ENCODE measurements at regions not wholly inside any gene's neighbourhood (a gene's known extent, or its start where the extent isn't known, plus 50 kb on each side); places are given as distances from the start of the nearest gene placed in this dataset.

- DNase-seq (ENCODE audit: extremely low read depth in 1 of 11, low read depth in 9 of 11, low spot score in 4 of 11), result no peak
Measured at GRCh38 chr6:149209871-149210775, 107.4 kb upstream of the TAB2 start.

- no peak for DNase-seq (ENCODE audit: extremely low read depth in 1 of 11, low read depth in 9 of 11, low spot score in 4 of 11)
Measured at GRCh38 chr6:149211046-149211571, 106.4 kb upstream of the TAB2 start.

GRCh38 chr6:149212206-149212605 is 105.3 kb upstream of the TAB2 start:
- no peak for DNase-seq (ENCODE audit: extremely low read depth in 1 of 11, low read depth in 9 of 11, low spot score in 4 of 11)

GRCh38 chr6:149212892-149213801 is 104.4 kb upstream of the TAB2 start:
- DNase-seq (ENCODE audit: extremely low read depth in 1 of 11, low read depth in 9 of 11, low spot score in 4 of 11), result no peak

- DNase-seq (ENCODE audit: extremely low read depth in 1 of 11, low read depth in 9 of 11, low spot score in 4 of 11), result no peak
Measured at GRCh38 chr6:149213829-149214228, 103.7 kb upstream of the TAB2 start.

- DNase-seq (ENCODE audit: extremely low read depth in 1 of 11, low read depth in 9 of 11, low spot score in 4 of 11), result no peak
Measured at GRCh38 chr6:149216459-149216858, 101.1 kb upstream of the TAB2 start.

- no peak for DNase-seq (ENCODE audit: extremely low read depth in 1 of 11, low read depth in 9 of 11, low spot score in 4 of 11)
Measured at GRCh38 chr6:149217466-149217888, 100.0 kb upstream of the TAB2 start.

- DNase-seq (ENCODE audit: extremely low read depth in 1 of 11, low read depth in 9 of 11, low spot score in 4 of 11), result no peak
Measured at GRCh38 chr6:149218471-149218870, 99.0 kb upstream of the TAB2 start.

GRCh38 chr6:149218915-149219314 is 98.6 kb upstream of the TAB2 start:
- no peak for DNase-seq (ENCODE audit: extremely low read depth in 1 of 11, low read depth in 9 of 11, low spot score in 4 of 11)

GRCh38 chr6:149220882-149221773 is 96.4 kb upstream of the TAB2 start:
- DNase-seq (ENCODE audit: extremely low read depth in 1 of 11, low read depth in 9 of 11, low spot score in 4 of 11), result no peak

- DNase-seq (ENCODE audit: extremely low read depth in 1 of 11, low read depth in 9 of 11, low spot score in 4 of 11), result no peak
Measured at GRCh38 chr6:149221774-149222070, 95.8 kb upstream of the TAB2 start.

GRCh38 chr6:149223120-149223903 is 94.2 kb upstream of the TAB2 start:
- DNase-seq (ENCODE audit: extremely low read depth in 1 of 11, low read depth in 9 of 11, low spot score in 4 of 11), result no peak

GRCh38 chr6:149223904-149224351 is 93.6 kb upstream of the TAB2 start:
- no peak for DNase-seq (ENCODE audit: extremely low read depth in 1 of 11, low read depth in 9 of 11, low spot score in 4 of 11)

GRCh38 chr6:149224399-149224798 is 93.1 kb upstream of the TAB2 start:
- DNase-seq (ENCODE audit: extremely low read depth in 1 of 11, low read depth in 9 of 11, low spot score in 4 of 11), result no peak

- no peak for DNase-seq (ENCODE audit: extremely low read depth in 1 of 11, low read depth in 9 of 11, low spot score in 4 of 11)
Measured at GRCh38 chr6:149225370-149225769, 92.1 kb upstream of the TAB2 start.

GRCh38 chr6:149225946-149226345 is 91.6 kb upstream of the TAB2 start:
- no peak for DNase-seq (ENCODE audit: extremely low read depth in 1 of 11, low read depth in 9 of 11, low spot score in 4 of 11)

GRCh38 chr6:149227796-149228195 is 89.7 kb upstream of the TAB2 start:
- DNase-seq (ENCODE audit: extremely low read depth in 1 of 11, low read depth in 9 of 11, low spot score in 4 of 11), result no peak

- no peak for DNase-seq (ENCODE audit: extremely low read depth in 1 of 11, low read depth in 9 of 11, low spot score in 4 of 11)
Measured at GRCh38 chr6:149228311-149228955, 89.1 kb upstream of the TAB2 start.
